ENCODE measurements at regions not wholly inside any gene's neighbourhood (a gene's known extent, or its start where the extent isn't known, plus 50 kb on each side); places are given as distances from the start of the nearest gene placed in this dataset.

GRCh38 chr15:69576035-69576526 is 123.5 kb downstream of the RPLP1 start:
- peaks cover 35% of the 10 kb centered on the region for H3K4me1 Mint-ChIP-seq
- ATAC-seq (peak; percentile 85), DNase-seq (peak; percentile 54 to 68)
- H3K9me3 Mint-ChIP-seq = no peaks in the 10 kb centered on the region
- no peak overlapping the region for H3K27ac Mint-ChIP-seq
- H3K27me3 Mint-ChIP-seq = peaks cover 26% of the 10 kb centered on the region
- H3K4me3 Mint-ChIP-seq = no peak overlapping the region

- no peak overlapping the region for H3K27ac Mint-ChIP-seq
- no peaks in the 10 kb centered on the region for H3K9me3 Mint-ChIP-seq
- ATAC-seq (no peak), DNase-seq (no peak)
- peaks cover 35% of the 10 kb centered on the region for H3K4me1 Mint-ChIP-seq
- H3K27me3 Mint-ChIP-seq = peaks cover 30% of the 10 kb centered on the region
- H3K4me3 Mint-ChIP-seq = no peak overlapping the region
These were observed 124.3 kb downstream of the RPLP1 start for GRCh38 chr15:69576948-69577351.

- H3K27me3 Mint-ChIP-seq = peaks cover 30% of the 10 kb centered on the region
- no peak overlapping the region for H3K27ac Mint-ChIP-seq
- ATAC-seq = no peak
- no peak overlapping the region for H3K4me3 Mint-ChIP-seq
- H3K4me1 Mint-ChIP-seq = peaks cover 35% of the 10 kb centered on the region
- no peak for DNase-seq
- H3K9me3 Mint-ChIP-seq = no peaks in the 10 kb centered on the region
These were observed 124.8 kb downstream of the RPLP1 start for GRCh38 chr15:69577397-69577796.

GRCh38 chr15:69578252-69578651 is 125.6 kb downstream of the RPLP1 start:
- DNase-seq (no peak), ATAC-seq (no peak)
- no peaks in the 10 kb centered on the region for H3K9me3 Mint-ChIP-seq
- peaks cover 30% of the 10 kb centered on the region for H3K27me3 Mint-ChIP-seq
- no peak overlapping the region for H3K4me3 Mint-ChIP-seq
- peak overlapping the region in 1 of 2 donors; percentile 23 for H3K27ac Mint-ChIP-seq
- H3K4me1 Mint-ChIP-seq = peaks cover 36% of the 10 kb centered on the region

- H3K27me3 Mint-ChIP-seq = peaks cover 30% of the 10 kb centered on the region
- H3K4me1 Mint-ChIP-seq = peaks cover 36% of the 10 kb centered on the region
- H3K27ac Mint-ChIP-seq = no peak overlapping the region
- no peak for DNase-seq
- ATAC-seq = no peak
- H3K4me3 Mint-ChIP-seq = no peak overlapping the region
- H3K9me3 Mint-ChIP-seq = no peaks in the 10 kb centered on the region
These were observed 126.4 kb downstream of the RPLP1 start for GRCh38 chr15:69578787-69579583.

- Mint-ChIP-seq H3K27me3 (peaks cover 30% of the 10 kb centered on the region), H3K4me3 (no peak overlapping the region), H3K4me1 (peaks cover 26% of the 10 kb centered on the region), H3K27ac (no peak overlapping the region), H3K9me3 (no peaks in the 10 kb centered on the region)
- no peak for ATAC-seq
- no peak for DNase-seq
These were observed 127.5 kb downstream of the RPLP1 start for GRCh38 chr15:69579950-69580618.

- no peak overlapping the region for H3K27ac Mint-ChIP-seq
- H3K9me3 Mint-ChIP-seq = no peaks in the 10 kb centered on the region
- ATAC-seq = no peak
- no peak for DNase-seq
- H3K27me3 Mint-ChIP-seq = peaks cover 18% of the 10 kb centered on the region
- peaks cover 17% of the 10 kb centered on the region for H3K4me1 Mint-ChIP-seq
- no peak overlapping the region for H3K4me3 Mint-ChIP-seq
These were observed 131.0 kb downstream of the RPLP1 start for GRCh38 chr15:69583626-69584025.

GRCh38 chr15:69585937-69586336 is 133.3 kb downstream of the RPLP1 start:
- no peak overlapping the region for H3K27ac Mint-ChIP-seq
- peaks cover 17% of the 10 kb centered on the region for H3K4me1 Mint-ChIP-seq
- H3K27me3 Mint-ChIP-seq = peaks cover 5% of the 10 kb centered on the region
- no peaks in the 10 kb centered on the region for H3K9me3 Mint-ChIP-seq
- H3K4me3 Mint-ChIP-seq = no peak overlapping the region
- ATAC-seq = no peak
- DNase-seq = no peak

- no peak overlapping the region for H3K27ac Mint-ChIP-seq
- no peaks in the 10 kb centered on the region for H3K9me3 Mint-ChIP-seq
These were observed 134.1 kb downstream of the RPLP1 start for GRCh38 chr15:69586721-69587120.

GRCh38 chr15:69587723-69588426 is 135.3 kb downstream of the RPLP1 start:
- ATAC-seq (no peak), DNase-seq (no peak)
- H3K9me3 Mint-ChIP-seq = no peaks in the 10 kb centered on the region
- H3K4me1 Mint-ChIP-seq = peaks cover 17% of the 10 kb centered on the region
- no peak overlapping the region for H3K27ac Mint-ChIP-seq
- H3K4me3 Mint-ChIP-seq = no peak overlapping the region
- H3K27me3 Mint-ChIP-seq = no peaks in the 10 kb centered on the region

More at GRCh38 chr15:69586721-69587120, 134.1 kb downstream of the RPLP1 start:
- ATAC-seq (no peak), DNase-seq (no peak)
- no peak overlapping the region for H3K4me3 Mint-ChIP-seq
- peaks cover 17% of the 10 kb centered on the region for H3K4me1 Mint-ChIP-seq
- H3K27me3 Mint-ChIP-seq = no peaks in the 10 kb centered on the region

GRCh38 chr15:69590201-69590710 is 137.6 kb downstream of the RPLP1 start:
- H3K9me3 Mint-ChIP-seq = no peaks in the 10 kb centered on the region
- H3K27ac Mint-ChIP-seq = no peak overlapping the region
- H3K4me1 Mint-ChIP-seq = peaks cover 21% of the 10 kb centered on the region
- ATAC-seq (no peak), DNase-seq (no peak)
- H3K27me3 Mint-ChIP-seq = peaks cover 13% of the 10 kb centered on the region
- H3K4me3 Mint-ChIP-seq = no peak overlapping the region

- no peak for ATAC-seq
- Mint-ChIP-seq H3K9me3 (no peaks in the 10 kb centered on the region), H3K4me1 (peaks cover 28% of the 10 kb centered on the region), H3K27ac (no peak overlapping the region), H3K27me3 (peaks cover 20% of the 10 kb centered on the region), H3K4me3 (no peak overlapping the region)
- no peak for DNase-seq
These were observed 138.4 kb downstream of the RPLP1 start for GRCh38 chr15:69590932-69591524.

GRCh38 chr15:69591905-69592508 is 139.4 kb downstream of the RPLP1 start:
- H3K4me3 Mint-ChIP-seq = no peak overlapping the region
- no peak for ATAC-seq
- no peak for DNase-seq

GRCh38 chr15:69592954-69593353 is 140.3 kb downstream of the RPLP1 start:
- peaks cover 27% of the 10 kb centered on the region for H3K4me1 Mint-ChIP-seq
- H3K27me3 Mint-ChIP-seq = peaks cover 30% of the 10 kb centered on the region
- no peak overlapping the region for H3K4me3 Mint-ChIP-seq
- ATAC-seq (no peak), DNase-seq (no peak)
- no peak overlapping the region for H3K27ac Mint-ChIP-seq
- no peaks in the 10 kb centered on the region for H3K9me3 Mint-ChIP-seq

More at GRCh38 chr15:69591905-69592508, 139.4 kb downstream of the RPLP1 start:
- Mint-ChIP-seq H3K27ac (no peak overlapping the region), H3K27me3 (peaks cover 24% of the 10 kb centered on the region), H3K9me3 (no peaks in the 10 kb centered on the region), H3K4me1 (peaks cover 29% of the 10 kb centered on the region)

GRCh38 chr15:69593488-69593887 is 140.9 kb downstream of the RPLP1 start:
- Mint-ChIP-seq H3K4me1 (peaks cover 22% of the 10 kb centered on the region), H3K27me3 (peaks cover 35% of the 10 kb centered on the region), H3K27ac (no peak overlapping the region), H3K9me3 (no peaks in the 10 kb centered on the region), H3K4me3 (no peak overlapping the region)
- ATAC-seq = no peak
- DNase-seq = no peak

All from stimulated activated naive CD8-positive, alpha-beta T cell treated with anti-CD3 and anti-CD28 coated beads, Interleukin-15, amount 100 ng/mL, for 72 hours (primary cell).